ENCODE measurements at regions not wholly inside any gene's neighbourhood (a gene's known extent, or its start where the extent isn't known, plus 50 kb on each side); places are given as distances from the start of the nearest gene placed in this dataset.
A peak's percentile ranks its signal among the peaks of the same experiment; 100 is the strongest.
"Not testable (repeated sequence)": the region's sequence is repeated elsewhere in the genome, so short reads cannot be mapped to it uniquely, and the experiment has no call there.

GRCh38 chr6:40172272-40172671, 238.0 kb upstream of the MOCS1 start:
- intact Hi-C loops (cut with DNase I), result no loop called here
- DNase-seq (ENCODE audit: low spot score) (no peak), ATAC-seq (no peak)

DNA sequence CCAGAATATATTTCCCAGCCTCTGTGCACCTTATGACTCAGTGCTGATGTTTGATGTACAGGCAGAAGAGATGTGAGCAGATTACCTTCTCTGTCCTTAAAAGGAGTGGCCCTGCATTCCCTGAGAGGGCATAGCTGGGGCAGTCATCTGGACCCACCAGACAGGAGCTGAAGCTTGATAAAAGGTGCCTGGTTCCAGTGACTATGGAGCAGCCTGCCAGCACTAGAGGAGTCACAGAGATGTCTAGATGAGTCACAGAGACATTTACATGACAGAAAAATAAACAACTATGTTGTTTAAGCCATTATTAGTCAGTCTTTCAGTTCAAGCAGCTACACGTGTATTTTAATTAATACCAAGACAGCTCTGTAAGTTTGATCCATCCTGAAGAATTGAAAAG, 237.1 kb upstream of the MOCS1 start:
- DNase-seq (ENCODE audit: low spot score) (no peak), ATAC-seq (no peak)
- intact Hi-C loops (cut with DNase I), result no loop called here

DNA sequence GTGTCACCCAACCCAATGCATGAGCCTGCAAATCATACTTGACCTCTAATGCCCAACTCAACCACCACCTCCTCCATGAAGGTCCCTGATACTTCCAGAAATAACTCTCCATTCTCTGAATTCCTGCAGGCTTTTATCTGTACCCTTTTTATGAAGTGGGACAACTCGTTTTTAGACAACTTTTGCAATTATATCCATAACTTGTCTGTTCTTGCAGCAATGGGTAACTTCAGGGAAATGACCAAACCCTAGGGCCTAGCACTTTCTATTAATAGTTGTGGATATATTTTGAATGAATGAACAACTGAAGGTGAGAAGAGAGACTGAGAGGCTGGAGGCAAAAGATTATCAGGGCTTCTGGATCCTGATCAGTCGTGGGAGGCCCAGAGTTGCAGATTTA, 236.6 kb upstream of the MOCS1 start:
- intact Hi-C loops (cut with DNase I), result no loop called here
- ATAC-seq (no peak), DNase-seq (ENCODE audit: low spot score) (no peak)

DNA sequence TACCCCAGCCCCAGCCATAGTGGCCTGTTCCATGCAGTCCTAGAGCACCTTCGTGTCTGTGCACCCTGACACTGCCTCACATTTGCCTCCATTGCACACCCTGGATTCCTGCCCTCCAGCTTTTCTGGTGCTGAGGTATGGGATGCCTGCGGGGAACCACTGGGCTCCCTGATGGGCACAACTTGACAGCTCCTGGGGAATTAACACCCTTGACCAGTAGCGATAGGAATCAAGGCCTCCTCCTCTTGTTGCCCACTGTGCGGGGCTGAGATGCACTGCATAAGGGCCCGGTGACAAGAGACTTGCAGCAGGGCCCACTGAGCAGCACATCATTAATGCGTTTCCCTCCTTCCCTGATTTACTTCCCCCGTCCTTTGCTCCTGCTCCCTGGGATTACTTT, 235.6 kb upstream of the MOCS1 start:
- no peak for DNase-seq (ENCODE audit: low spot score)
- no peak for ATAC-seq
- intact Hi-C loops (cut with DNase I), result loop anchor here (5.0 kb wide), 1 partner anchor 373 kb away; no protein-coding TSS in a partner anchor

DNA sequence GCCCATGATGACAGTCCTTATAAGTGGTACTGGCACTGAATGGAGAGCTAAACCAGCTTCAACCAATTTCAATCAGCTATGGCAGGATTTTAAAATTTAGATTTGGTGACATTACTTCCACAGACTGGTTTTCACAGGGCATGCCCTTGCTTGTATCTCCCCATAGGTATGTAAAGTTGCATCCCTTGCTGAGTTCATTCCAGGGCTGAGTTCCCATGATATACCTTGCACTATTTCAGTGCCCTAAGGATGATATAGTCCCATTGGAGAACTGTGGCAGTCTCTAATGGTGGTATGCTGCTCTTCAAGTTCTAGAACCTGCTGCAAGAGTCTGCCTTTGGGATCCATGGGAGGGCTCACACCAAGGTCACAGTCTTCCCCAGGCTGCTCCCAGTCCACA, 232.7 kb upstream of the MOCS1 start:
- intact Hi-C loops (cut with DNase I), result loop anchor here (5.0 kb wide), 1 partner anchor 370 kb away; no protein-coding TSS in a partner anchor
- no peak for ATAC-seq
- DNase-seq (ENCODE audit: low spot score), result no peak

DNA sequence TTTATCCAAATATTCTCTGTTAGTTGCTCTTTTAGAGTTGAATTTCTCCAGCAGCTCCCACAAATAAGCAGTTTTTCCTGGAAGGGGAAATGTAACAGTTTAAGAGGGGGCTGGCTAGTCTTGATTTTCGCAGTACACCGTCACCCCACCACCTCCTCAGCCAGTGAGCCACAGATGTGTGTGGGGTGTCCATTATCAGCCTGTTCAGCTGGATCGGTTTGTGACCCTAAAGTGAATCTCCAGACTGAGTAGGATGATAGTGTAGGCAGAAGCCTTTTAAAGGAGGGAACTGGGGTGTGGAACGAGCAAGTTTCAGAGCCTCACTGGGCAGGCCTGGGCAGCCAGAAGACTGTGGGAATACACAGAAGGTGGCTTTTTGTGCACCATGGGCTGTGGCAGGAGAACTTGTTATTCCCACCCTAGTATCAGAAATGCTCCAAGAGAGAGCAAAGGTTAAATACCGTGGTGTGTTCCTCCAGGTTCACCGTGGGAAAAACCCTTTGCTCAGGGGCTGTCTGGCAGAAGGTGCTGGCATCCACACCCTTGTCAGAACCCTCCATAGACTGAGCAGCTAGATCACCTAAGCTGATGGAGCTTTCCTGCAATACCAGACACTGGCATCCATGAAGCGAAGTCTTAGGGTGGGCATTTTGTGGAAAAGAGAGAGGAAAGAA, 230.9 kb upstream of the MOCS1 start:
- DNase-seq (ENCODE audit: low spot score), result no peak
- no peak for ATAC-seq
- intact Hi-C loops (cut with DNase I), result loop anchor here (5.0 kb wide), 1 partner anchor 368 kb away; no protein-coding TSS in a partner anchor

DNA sequence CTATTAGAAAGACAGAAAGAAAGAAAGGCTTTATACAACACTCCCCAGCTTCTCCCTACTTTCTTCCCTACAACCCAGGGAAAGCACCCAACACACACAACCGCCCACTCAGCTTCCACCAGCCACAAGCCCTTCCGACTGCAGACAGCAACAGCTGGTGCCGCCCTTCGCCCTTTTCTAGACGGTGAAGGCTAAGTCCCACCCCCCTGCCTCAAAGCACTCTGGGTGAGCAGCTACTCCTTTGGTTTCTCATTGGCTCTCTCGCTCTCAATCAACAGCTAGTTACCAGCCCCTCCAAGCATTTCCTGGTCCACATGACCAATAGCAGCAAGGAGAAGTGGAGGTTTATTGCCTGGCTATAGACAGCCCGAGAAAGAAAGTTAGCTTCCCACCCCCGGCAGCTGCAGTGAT, 230.1 kb upstream of the MOCS1 start:
- intact Hi-C loops (cut with DNase I), result no loop called here
- DNase-seq (ENCODE audit: low spot score), result peak; percentile 82
- peak; percentile 97 for ATAC-seq

- intact Hi-C loops (cut with DNase I), result no loop called here
- no peak for DNase-seq (ENCODE audit: low spot score)
- peak; percentile 69 for ATAC-seq
These were observed 229.7 kb upstream of the MOCS1 start for GRCh38 chr6:40163924-40164323.

GRCh38 chr6:40162074-40162473, 227.8 kb upstream of the MOCS1 start:
- DNase-seq (ENCODE audit: low spot score) (no peak), ATAC-seq (no peak)
- intact Hi-C loops (cut with DNase I), result no loop called here

- intact Hi-C loops (cut with DNase I), result no loop called here
- no peak for ATAC-seq
These were observed 226.6 kb upstream of the MOCS1 start for GRCh38 chr6:40160826-40161225.

DNA sequence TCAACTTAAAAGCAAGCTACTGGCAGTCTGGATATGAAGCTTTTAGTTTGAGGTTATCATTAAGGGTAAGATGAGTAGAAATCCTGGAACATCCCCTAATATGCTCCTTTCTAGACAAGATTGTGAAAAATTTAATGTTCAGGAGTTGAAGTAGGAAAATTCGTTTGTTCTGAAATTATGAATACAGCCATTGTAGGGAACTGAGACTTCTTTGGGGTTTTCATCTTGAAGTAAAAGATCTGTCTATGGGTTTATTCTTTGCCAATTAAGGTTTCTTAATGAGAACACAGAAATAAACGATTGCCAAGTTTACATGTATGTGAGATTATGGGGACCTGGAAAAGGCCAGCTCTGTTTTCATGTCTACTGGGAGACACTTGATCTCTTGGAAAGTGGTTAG, 225.6 kb upstream of the MOCS1 start:
- intact Hi-C loops (cut with DNase I), result loop anchor here (2.0 kb wide), 1 partner anchor 29 kb away; no protein-coding TSS in a partner anchor
- no peak for ATAC-seq

More at GRCh38 chr6:40160826-40161225, 226.6 kb upstream of the MOCS1 start:
- DNase-seq (ENCODE audit: low spot score), result no peak

GRCh38 chr6:40152701-40153436, 218.6 kb upstream of the MOCS1 start:
- intact Hi-C loops (cut with DNase I), result no loop called here
- ATAC-seq, result no peak
- no peak for DNase-seq (ENCODE audit: low spot score)

More for the DNA sequence above, 225.6 kb upstream of the MOCS1 start:
- no peak for DNase-seq (ENCODE audit: low spot score)

DNA sequence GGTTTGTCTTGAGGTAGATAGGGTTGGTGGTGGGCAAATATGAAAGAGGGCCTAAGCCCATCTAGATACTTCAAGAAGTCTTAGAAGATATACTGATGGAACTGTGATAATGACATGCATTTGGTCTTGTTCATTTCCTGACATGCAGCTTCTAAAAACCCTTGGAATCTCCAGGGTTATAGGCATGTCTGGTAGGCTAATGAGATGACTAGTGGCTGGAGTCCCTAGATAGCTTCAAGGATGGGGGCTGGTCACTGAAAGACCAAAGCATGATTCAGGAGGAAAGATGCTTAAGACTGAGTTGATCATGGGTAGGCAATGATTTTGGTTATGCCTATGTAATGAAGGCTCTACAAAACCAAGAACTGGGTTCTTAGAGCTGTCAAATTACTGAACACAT, 217.9 kb upstream of the MOCS1 start:
- intact Hi-C loops (cut with DNase I), result no loop called here
- ATAC-seq (no peak), DNase-seq (ENCODE audit: low spot score) (no peak)

DNA sequence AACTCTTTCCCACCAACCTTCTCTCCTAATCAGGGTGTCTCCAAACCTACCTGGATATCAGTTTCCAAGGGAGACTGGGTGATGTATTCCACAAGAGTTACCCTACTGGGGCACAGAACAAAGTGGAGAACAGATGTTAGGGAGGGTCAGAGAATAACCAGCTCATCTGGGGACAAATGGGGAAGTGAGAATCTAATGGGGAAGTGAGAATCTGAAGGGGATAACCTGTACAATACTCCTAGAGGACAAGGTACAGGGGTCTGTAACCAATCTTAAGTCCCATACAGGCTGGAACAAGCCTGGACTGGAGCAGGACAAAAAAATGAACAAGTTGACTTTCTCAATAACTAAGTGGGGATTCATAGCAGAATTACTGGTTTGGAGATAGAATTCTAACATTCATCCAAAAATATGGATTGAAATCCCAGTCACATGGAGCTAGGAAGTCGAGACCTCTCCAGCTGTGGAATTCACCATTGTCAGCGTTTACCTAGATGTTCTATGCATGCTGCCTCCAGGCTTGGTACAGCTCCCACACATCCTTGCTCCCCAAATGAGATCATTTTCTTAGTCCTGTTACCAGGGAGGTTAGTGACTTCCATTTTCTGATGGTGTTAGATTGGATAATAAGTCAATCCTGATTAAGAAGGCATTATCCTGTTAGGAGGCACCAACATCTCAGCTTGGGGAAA, 214.8 kb upstream of the MOCS1 start:
- intact Hi-C loops (cut with DNase I), result no loop called here
- DNase-seq (ENCODE audit: low spot score) (no peak), ATAC-seq (no peak)

DNA sequence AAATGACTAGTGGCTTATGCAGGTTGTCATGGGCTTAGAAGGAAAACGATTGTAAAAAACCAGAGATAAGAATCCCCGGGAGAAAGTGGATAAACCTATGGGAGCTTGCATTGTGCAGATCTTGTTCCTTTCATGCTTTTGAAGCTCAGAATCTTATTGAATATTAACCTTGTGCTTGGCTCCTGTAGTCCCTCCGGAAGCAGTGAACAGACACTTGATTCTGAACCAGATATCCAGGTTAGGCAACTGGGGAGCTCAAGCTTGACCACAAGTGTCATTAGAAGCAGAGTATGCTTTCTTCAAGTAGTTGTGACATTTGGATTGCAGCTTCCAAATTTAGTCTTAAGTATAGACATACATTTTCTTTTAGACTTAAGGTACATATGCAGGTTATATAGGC, 212.6 kb upstream of the MOCS1 start:
- ATAC-seq (no peak), DNase-seq (ENCODE audit: low spot score) (no peak)
- intact Hi-C loops (cut with DNase I), result no loop called here

- ATAC-seq, result no peak
- intact Hi-C loops (cut with DNase I), result no loop called here
- DNase-seq (ENCODE audit: low spot score), result no peak
These were observed 205.2 kb upstream of the MOCS1 start for GRCh38 chr6:40139447-40139846.

GRCh38 chr6:40138273-40138720, 204.0 kb upstream of the MOCS1 start:
- DNase-seq (ENCODE audit: low spot score) (no peak), ATAC-seq (no peak)
- intact Hi-C loops (cut with DNase I), result no loop called here

DNA sequence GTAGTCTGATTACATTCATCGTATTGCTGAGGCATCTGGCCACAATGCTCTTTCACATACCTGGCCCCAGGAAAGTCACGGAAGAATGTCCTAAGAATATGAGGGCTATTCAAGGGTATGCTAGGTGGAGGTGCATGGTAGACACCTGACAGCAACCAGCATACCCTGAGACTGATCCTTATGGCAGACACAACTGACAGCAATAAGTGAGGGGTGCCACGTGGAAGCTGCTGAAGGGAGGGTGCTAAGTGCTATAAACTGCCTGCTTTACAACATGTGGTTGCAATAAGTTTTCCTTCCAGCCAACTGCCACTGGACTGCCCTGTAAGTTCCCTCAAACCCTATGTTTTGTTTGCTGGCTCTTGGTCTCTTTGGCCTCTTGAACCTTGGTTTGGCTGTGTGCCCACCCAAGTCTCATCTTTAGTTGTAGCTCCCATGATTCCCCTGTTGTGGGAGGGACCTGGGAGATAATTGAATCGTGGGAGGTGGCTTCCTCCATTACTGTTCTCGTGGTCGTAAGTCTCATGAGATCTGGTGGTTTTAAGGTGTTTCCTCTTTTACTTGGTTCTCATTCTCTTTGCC, 201.3 kb upstream of the MOCS1 start:
- DNase-seq (ENCODE audit: low spot score) (no peak), ATAC-seq (no peak)
- intact Hi-C loops (cut with DNase I), result no loop called here

DNA sequence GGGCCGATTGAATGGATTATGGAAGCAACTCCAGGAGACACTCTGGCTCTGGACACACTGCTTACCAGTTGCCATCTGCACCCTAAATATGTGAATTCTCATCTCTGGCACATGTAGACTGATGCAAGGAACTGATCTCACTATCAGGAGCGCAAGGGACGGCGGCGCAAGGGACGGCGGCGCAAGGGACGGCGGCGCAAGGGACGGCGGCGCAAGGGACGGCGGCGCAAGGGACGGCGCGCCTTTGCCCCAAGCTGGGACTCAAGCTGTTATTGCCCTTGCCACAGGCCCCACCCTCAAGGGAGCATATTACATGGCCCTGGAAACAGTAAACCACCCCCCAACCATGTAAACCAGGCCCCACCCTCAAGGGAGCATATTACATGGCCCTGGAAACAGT, 199.7 kb upstream of the MOCS1 start:
- intact Hi-C loops (cut with DNase I); DNase-seq (ENCODE audit: low spot score); ATAC-seq: not testable (repeated sequence)

DNA sequence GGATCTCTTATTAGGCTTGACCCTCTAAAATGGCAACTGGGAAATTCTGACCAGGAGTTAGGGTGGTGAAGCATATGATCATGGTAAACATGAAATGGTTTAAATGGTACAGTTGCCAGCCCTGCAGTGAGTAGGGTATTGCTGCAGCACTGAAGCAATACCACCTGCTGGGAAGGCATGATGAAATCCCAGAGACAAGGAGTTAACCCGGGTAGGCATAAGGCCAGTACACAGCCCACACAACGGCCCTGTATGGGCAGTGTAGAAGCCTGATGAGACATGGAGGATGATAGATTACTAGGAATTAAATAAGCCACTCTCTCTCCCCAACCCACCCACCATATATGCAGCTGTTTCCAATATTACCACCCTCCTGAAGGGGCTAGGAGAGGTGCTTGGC, 197.4 kb upstream of the MOCS1 start:
- ATAC-seq (no peak), DNase-seq (ENCODE audit: low spot score) (no peak)
- intact Hi-C loops (cut with DNase I), result no loop called here

All from sciatic nerve (tissue), 2 donors.